ENCODE measurements at regions not wholly inside any gene's neighbourhood (a gene's known extent, or its start where the extent isn't known, plus 50 kb on each side); places are given as distances from the start of the nearest gene placed in this dataset.
"Not testable (repeated sequence)": the region's sequence is repeated elsewhere in the genome, so short reads cannot be mapped to it uniquely, and the experiment has no call there.

DNA sequence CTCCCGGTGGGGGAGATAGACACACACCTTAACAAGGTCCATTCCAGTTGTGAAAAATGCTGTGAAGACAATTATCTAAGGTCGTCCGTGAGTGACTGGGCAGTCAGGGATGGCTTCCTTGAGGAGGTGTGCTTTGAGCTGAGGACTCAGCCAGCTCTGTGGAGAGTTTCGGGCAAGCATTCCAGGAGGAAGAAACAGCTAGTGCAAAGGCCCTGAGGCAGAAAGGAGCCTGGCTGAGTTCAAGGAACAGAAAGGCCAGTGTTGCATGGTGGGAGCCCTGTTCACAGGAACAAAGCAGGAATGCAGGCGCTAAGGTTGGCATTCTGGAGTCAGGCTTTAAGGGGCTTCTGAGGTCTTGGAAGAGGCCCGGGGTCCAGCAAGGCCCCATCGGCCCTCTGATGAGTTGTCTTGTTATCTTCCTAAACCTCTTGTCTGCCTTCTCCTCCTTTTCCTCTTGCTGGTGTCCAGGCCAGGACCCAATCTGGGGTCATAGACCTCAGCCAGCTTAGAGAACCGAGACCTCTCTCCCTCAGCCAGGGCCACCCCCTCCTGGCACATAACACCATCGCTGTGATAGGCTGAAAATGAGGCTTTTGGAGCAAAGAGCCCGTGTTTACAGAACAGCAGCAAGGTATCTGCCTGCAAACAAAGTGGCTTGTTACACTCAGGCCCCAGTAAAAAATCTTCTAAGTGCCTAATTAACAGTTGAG is 270.2 kb upstream of the MVB12B start:
- DNase-seq (ENCODE audit: low read depth, low spot score), result no peak

DNA sequence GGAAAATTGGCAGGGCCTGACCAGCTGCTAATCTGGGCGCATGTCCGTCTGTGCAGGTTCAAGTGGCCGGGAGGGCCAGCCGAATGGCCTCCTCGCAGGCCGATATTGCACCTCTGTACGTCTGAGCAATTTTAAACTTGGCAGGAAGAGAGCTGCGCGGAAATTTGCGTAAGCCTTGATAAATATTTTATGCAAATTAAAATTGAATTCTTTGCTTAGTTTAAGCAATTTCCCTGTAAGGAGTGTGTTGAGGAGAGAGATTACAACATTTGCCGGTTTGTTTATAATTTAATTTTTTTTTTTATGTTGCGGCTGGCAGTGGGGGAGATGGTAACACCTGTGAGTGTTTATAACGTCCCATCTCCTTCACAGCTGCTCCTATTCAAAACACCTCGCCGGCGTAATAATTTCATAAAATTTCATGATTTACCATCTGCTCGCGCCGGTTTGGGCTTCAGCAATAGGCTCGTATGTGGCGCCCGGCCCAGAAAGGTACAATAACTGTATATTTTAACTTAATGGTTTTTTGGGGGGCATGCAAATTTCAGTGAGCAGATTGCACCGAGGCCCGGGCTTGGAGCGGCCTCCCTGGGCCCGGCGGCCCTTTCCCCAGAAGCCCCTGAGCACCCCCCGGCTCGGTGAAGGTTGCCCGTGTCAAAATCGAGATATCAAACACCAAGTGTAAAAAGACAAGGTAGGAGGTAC is 269.4 kb upstream of the MVB12B start:
- DNase-seq (ENCODE audit: low read depth, low spot score), result no peak

DNA sequence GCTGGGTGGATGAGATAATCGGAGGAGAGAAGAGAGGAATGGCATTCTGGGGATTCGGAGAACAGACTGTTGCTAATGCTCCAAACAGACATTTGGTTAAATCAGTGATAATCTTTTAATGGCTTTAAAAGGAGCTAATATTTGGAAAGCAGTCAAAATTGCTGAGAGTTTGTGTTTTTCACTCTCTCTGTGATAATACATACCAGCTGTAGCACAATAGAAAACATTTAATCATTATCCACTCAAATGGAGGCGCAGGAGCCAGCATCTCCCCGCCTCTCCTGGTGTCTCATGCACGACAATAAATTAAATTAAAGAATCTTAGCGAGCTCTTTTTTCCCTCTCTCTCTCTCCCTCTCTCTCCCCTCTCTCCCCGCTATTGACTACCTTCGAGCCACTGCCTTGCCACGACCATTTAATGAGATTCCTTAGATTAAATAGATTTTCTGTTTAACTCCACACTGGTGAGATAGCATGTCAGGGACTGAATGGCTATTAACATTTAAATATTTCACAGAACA is 268.6 kb upstream of the MVB12B start:
- DNase-seq (ENCODE audit: low read depth, low spot score), result no peak

DNA sequence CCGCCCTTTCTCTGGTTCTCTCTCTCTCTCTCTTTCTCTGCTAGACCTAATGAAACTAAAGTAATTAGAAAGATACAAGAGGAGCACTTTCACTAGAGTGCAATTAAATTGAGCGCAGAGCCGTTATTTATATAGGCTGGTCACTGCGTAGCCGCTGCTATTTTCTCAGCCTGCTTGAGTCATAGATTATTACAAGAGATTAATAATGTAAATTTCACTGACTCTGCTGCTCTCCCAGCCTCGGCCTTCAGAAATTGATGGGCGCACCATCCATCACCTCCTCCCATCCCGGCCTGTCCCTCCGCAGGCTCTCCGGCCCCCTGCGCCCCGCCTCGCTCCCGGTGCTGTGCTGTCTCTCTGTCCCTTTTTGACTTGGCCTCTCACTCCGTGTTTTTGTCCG is 268.0 kb upstream of the MVB12B start:
- no peak for DNase-seq (ENCODE audit: low read depth, low spot score)

DNA sequence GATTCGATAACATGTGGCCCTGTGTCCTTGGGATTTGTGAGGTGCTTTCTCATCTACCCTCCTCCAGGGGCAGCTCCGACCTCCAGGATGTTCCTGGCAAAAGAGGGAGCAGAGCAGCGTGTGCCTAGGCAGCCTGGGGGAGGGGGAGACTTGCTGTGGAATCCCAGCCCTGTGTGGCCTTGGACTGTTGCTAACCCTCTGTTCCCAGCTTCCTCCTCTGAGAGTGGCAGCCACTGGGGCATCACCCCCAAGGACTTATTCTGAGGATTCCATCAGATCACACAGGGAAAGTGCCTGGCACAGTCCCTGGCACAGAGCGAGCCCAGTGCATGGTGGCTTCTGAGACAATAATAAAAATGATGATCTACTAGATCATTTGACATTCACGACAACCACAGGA is 265.1 kb upstream of the MVB12B start:
- no peak for DNase-seq (ENCODE audit: low read depth, low spot score)

DNA sequence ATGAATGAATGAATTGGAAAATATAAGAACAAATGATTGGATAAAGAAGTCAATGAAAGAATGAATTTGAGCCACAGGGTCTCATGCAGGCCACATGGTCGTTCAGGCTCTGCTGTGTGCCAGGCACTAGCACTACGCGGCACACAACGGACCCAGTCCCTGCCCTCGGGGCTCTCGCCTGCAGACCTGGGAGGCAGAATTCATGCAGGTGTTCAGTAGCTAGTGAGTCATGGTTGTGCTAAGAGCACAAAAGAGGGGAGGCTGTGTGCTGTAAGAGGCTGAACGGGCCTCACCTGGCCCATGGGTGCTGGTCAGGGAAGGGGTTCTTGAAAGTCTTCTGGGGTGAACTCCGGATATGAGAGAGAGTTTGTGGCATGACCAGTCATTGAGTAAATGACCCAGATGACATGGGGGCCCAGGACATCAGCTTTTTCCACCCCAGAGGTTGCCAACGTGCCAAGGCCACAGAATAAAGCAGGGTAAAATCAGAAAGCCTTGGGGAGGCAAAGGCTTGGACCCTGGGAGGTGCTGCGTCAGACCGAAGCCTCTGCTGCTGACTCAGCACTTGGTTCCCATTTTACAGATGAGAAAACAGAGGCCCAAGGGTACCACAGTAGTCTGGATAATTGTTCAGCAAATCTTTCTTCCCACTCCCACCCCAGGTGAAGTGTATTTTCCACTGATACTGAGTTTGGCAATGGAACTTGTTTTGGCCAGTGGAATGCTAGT is 264.3 kb upstream of the MVB12B start:
- DNase-seq (ENCODE audit: low read depth, low spot score), result no peak

DNA sequence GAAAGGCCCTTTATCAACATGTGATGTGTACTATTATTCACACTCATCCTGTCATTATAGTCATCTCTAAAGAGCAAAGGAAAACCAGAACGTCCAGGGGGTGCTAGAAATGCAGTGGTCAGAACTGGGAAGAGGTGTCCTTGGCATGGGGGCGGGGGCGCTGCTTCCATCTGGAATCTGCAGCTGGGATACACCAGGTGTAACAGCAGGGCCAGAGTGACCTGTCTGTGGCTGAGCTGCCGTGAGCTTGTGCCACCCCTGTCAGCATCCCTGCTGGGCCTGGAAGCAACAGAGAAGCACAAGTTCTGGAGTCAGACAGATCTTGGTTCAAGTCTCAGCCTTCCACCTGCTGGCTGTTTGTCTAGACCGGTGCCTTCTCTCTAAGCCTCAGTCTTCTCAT is 263.3 kb upstream of the MVB12B start:
- no peak for DNase-seq (ENCODE audit: low read depth, low spot score)

DNA sequence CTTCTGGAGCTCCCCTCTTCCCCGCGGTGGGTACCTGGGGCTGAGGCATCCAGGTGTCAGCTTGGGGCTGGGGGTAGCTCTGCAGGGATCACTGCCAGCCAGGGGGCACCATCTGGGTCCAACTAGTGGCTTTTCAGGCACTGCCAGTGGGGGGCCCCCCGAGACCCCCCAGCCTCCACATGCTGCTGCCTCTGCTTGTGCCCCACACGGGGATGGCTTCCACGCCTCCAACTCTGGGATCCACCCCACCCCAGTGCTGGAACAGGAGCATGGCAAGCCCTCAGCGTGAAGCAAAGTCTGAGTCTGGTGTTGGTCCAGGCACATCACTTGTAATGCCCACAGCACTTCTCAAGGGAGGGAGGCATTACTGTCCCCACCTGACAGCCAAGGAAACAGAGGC is 260.5 kb upstream of the MVB12B start:
- DNase-seq (ENCODE audit: low read depth, low spot score), result no peak

DNA sequence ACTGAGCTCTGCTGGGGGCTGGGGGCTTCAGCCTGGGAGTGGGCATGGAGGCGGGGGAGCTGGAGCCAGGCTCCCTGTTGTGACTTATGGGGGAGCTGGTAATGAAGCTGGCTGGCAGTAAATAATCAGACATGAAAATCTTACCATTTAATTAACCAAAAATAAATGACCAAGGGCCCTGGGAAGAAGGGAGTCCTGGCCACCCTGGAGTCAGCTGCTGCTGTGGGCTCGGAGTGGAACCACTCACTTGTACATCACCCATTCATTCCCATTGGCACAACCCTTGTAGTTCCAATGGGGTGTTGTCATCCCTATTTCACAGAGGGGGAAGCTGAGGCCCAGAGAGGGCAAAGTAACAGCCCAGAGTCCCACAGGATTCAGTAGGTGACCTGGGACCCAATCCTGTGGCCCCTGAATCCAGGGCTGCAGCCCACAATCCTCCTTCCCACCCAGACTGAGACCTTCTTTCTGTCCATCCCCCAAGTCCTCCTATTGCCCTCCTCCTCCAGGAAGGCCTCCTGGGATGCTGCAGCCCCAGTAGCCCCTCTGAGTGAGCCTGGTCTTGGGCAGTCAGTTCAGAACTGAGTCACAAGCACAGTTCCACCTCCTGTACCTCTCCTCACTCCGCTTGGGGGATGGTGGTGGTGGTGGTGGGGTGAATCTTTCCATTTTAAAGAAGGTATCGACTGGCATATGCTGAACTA is 259.4 kb upstream of the MVB12B start:
- DNase-seq (ENCODE audit: low read depth, low spot score), result no peak

DNA sequence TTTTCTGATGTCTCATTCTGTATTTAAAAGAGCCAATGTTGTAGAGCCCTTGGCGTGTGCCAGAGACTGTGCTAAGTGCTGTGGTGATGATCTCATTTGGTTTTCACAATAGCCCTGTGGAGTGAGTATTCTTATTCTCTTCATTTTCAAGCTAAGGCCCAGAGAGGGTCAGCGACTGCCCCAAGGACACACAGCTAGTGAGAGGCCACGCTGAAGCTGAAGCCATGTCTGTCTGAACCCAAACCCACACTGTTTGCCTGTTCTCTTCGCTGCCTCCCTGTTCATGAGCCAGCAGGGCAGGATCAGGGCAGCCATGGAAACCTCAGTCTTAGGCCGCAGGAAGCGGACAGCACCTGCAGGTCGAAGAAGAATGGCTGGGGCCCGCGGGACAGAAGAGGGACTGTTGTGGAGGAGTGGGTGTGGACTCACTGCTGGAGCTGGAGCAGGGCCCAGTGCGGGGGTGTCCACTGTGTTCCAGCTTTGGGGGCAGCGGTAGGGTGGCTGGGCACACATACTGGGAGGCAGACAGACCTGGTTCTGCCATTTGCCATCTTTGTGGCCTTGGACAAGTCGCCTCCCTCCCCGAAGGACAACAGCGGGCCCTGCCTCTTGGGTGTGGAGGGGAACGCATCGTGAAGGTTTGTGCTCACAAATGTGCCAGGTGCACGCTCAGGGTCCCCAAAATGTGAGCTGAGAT is 257.9 kb upstream of the MVB12B start:
- no peak for DNase-seq (ENCODE audit: low read depth, low spot score)

DNA sequence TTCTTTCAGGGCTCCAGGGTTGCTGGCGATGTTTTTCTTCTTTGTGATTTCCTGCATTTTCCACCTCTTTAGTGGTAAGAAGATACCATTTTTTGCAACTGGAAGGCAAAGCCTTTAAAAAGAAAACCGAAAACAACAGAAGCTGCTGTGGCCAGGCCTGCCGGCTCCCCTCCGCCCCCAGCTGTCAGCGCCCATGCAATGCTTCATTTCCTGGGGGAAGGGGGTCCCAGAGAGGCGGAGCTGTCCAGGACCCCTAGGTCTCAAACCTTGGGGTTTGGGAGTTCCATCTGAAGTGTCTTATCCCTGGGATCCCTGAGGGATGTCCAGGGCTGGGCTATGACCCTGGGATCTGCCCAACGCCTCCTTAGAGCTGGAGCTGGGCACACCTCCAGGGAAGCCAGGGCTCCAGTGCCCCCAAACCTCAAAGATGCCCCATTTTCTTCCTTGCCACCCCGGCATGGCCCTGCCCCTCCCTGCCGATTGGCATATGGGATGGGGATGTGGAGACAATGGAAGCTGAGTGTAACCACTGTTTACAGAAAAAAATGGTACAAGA is 257.2 kb upstream of the MVB12B start:
- DNase-seq (ENCODE audit: low read depth, low spot score), result no peak

DNA sequence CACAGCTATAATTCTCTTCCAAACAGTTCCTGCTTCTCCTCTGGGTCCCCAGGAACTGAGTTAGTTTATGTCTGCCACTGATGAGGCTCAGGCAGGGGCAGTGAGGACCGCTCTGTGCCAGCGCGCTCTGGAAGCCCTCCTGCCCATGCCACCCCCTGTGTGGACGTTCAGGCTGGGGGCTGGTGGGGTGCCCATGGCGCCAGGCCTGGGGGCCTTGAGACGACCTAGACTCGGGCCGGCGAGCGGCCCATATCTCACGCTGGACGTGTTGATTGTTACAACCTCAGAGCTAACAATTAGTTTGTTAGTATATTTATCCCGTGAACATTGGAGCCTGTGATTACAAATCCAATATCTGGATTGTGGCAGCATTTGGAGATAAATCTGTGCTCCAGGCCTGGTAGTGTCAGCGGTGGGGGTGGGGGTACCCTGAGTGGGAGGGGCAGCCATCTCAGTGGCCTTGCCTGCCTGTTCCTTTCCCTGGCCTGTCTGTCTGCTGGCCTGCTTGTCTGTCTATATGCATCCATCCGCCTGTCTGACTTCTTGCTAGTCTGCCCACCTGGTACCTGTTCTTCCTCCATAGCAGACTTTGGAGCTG is 256.5 kb upstream of the MVB12B start:
- no peak for DNase-seq (ENCODE audit: low read depth, low spot score)

DNA sequence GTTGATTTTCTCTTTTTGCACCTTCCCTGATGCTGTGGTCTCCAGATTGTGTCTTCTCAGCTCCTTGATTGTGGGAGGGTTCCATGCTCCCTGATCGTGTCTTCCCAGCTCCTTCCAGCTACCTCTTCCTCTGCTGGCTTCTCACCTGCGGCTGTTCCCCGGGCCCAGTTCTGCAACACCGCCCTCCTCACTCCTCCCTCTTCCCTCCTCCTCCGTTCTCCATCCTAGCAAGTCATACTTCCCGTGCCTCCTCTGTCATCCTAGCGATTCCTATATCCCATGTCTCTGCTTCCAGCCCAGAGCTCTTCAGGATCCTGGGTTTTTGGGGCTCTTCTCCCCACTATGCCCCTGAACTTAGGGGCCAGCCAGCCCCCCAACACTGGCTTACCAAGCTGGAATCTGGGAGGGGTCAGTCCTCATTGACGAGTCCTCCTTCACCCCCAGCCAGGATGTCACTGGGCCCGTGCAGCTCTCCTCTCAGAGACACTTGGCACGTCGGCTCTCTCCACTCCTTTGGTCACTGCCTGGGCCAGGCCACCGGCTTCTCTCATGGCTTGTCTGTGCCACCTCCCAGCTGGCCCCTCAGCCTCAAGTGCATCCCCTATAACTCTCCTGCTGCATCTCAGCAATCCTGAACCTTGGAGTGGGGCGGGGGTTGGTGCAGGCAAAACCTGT is 255.4 kb upstream of the MVB12B start:
- DNase-seq (ENCODE audit: low read depth, low spot score), result no peak

DNA sequence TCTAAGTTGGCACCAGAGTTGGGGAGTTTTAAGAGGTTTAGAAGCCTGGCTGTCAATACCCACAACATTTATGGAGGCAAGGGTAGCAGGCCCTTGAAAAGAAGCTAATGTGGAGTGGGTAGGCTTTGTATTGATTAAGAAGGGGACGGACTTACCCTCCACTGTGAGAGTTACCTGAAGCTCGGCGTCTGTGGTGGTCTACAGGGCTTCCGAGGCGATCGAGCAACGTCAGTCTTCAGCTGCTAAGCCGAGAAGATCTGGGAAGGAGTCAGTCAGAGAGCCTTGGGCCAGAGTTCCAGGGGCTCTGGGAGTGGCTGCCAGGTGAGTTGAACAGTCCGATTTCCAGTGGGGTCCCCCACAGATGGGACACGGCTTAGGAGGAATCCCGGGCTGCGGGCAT is 249.0 kb upstream of the MVB12B start:
- not testable (repeated sequence) for DNase-seq (ENCODE audit: low read depth, low spot score)

DNA sequence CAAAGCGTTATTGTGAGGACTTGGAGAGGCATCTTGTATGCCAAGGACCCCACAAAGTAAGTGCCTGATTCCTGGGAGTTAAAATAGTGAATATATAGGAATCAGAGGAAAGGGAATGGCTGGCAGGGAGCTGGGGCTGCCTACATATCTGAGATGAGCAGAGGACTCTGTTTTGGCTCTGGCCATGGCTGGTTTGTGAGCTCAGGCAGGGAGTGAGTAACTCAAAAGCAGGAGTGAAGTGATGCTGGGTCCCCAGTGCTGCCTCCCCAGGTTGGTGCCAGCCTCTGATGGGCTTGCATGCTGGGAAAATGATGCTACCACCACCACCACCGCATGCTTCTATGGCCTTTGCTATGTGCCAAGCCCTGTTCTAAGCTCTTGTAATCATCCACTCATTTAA is 246.0 kb upstream of the MVB12B start:
- no peak for DNase-seq (ENCODE audit: low read depth, low spot score)

DNA sequence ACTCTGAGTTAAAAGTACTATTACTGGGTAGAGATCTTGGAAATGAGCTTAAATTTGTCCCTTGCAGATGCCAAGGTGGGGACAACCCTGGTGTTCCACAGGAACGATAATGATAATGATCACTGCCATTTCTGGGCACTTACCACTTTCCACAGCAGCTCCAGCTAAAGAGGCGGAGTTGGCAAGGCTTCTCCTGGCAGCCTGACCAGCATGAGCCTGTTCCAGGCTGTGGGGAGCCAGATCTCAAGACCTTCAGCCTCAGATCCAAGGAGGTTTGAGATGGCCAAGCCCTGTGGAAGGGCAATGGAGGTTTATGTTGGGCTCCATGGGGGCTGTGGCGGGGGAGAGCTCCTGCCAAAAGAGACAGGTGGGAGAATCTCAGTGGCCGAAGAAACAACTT is 244.9 kb upstream of the MVB12B start:
- no peak for DNase-seq (ENCODE audit: low read depth, low spot score)

DNA sequence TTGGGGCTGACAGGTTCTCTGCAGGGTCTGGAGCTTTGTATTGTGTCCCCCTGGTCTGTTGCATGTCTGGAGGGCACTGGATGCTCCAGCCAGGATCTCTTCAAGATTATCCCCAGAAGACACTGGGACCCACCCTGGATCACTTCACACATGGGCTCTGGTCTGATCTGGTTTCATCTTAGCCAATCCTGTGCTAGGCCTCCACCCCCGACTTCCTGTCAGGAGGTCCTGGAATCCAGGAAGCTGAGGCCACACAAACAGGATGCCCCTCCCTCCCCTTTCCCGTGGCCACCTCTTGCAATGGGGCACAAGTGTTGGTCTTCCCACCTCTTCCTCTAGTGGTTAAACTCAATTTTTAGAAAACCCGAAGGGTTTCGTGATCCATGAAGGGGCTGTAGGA is 242.6 kb upstream of the MVB12B start:
- no peak for DNase-seq (ENCODE audit: low read depth, low spot score)

DNA sequence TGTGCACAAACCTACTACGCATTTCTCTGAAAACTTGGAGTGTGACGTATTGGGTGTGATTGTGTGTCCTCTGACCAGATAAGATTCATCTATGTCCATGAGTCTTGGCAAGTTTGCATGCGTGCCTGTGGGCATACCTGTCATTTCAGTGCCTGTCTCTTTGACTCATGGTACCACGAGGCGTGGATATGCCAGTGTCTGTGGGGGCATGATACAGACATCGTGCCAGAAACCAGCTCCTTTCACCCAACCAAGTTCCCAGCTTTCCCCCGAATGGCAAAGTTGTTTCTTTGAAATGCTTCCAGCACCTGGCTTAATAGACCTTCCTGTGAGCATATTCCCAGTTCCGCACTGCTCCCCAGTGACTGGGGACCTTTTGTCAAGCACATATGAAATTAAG is 241.9 kb upstream of the MVB12B start:
- DNase-seq (ENCODE audit: low read depth, low spot score), result no peak

DNA sequence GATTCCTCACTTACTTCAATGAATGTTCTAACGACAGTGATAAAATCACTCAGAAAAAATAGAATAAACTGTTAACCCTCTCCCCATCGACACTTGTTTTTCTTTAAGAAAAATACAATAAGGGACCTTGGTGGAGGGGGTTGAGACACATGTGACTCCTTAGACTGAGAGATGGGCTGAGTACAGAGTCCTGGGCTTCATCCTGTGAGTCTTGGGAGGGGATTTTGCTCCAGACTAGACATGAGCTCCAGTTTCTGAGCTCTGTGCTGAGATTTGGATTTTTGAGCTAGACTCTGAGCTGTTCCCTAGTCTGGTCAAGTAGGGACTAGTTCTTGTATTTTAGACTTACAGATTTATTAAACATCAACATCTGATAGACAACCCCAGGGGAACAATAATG is 241.5 kb upstream of the MVB12B start:
- no peak for DNase-seq (ENCODE audit: low read depth, low spot score)

DNA sequence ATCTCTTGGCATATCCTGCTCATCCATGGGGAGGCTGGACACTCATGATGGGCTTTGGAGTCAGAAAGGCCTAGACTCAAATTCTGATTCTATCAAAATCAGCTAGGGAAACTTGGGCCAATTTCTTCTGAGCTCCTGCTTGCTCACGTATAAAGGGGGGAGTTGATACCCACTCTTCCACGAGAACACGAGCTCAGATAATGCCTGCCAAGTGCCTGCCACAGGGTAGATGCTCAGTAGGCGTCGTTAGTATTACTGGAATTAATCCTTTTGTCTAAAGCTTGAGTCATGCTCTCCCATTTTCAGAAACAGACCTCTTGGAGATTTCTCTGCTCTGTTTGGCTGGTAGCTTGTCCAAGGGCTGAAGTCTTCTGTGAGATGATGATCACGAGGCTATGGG is 238.3 kb upstream of the MVB12B start:
- DNase-seq (ENCODE audit: low read depth, low spot score), result no peak

Data from pulmonary artery endothelial cell (primary cell).